Neuronal stem cell (in vitro differentiated cells): ENCODE measurements at regions not wholly inside any gene's neighbourhood (a gene's known extent, or its start where the extent isn't known, plus 50 kb on each side); places are given as distances from the start of the nearest gene placed in this dataset.

Experiments
- DNase-seq: peaks from one replicate; pipeline ENCODE4 v3.0.0-alpha.2; 2013; ENCODE audit warnings: low spot score
- H2AFZ ChIP-seq: one replicate; pipeline ENCODE4 v1.6.1; 2013; ENCODE audit warnings: mild to moderate bottlenecking, low read length, inconsistent platforms
- H2AK5ac ChIP-seq: 2 replicates; pipeline ENCODE4 v1.6.1; 2013; ENCODE audit warnings: low read depth, mild to moderate bottlenecking, inconsistent platforms, low read length, moderate library complexity, mixed read lengths
- H2BK120ac ChIP-seq: 2 replicates; pipeline ENCODE4 v1.6.1; 2013; ENCODE audit warnings: low read depth, mild to moderate bottlenecking, inconsistent platforms, low read length, moderate library complexity, mixed read lengths
- H2BK12ac ChIP-seq: one replicate; pipeline ENCODE4 v1.6.1; 2013; ENCODE audit warnings: low read length, inconsistent platforms
- H2BK15ac ChIP-seq: 2 replicates; pipeline ENCODE4 v1.6.1; 2013; ENCODE audit warnings: mild to moderate bottlenecking, low read length, inconsistent platforms, mixed read lengths
- H2BK5ac ChIP-seq: one replicate; pipeline ENCODE4 v1.6.1; 2013; ENCODE audit warnings: inconsistent platforms, mild to moderate bottlenecking, low read length, moderate library complexity
- H3K14ac ChIP-seq: one replicate; pipeline ENCODE4 v1.6.1; 2013; ENCODE audit warnings: low read length, inconsistent platforms
- H3K18ac ChIP-seq: 2 replicates; pipeline ENCODE4 v1.6.1; 2013; ENCODE audit warnings: low read length, inconsistent platforms
- H3K23ac ChIP-seq: 2 replicates; pipeline ENCODE4 v1.6.1; 2013; ENCODE audit warnings: low read depth, mild to moderate bottlenecking, mixed read lengths, low read length, inconsistent platforms; ENCODE audit not compliant: poor library complexity
- H3K27ac ChIP-seq: replicated peaks from 3 replicates; pipeline ENCODE4 v1.5.1; 2013; ENCODE audit warnings: low read length, inconsistent platforms
- H3K27me3 ChIP-seq, 3 experiments: 2 replicates each; pipeline ENCODE4 v1.6.1; 2013; ENCODE audit warnings: low read length in 3 of 3, mild to moderate bottlenecking in 2 of 3, inconsistent platforms in 1 of 3, low read depth in 1 of 3, mixed read lengths in 1 of 3, moderate library complexity in 1 of 3; ENCODE audit not compliant: control insufficient read depth in 3 of 3, insufficient read depth in 3 of 3
- H3K36me3 ChIP-seq, 2 donors: replicated peaks in 1 of 2; 2 replicates each; pipeline ENCODE4 v1.6.1; 2013; ENCODE audit warnings: low read length in 2 of 2; ENCODE audit not compliant: control insufficient read depth in 2 of 2, insufficient read depth in 2 of 2
- H3K4ac ChIP-seq: 2 replicates; pipeline ENCODE4 v1.6.1; 2013; ENCODE audit warnings: inconsistent platforms, mild to moderate bottlenecking, low read length, moderate library complexity
- H3K4me1 ChIP-seq, 2 donors: 1 replicate in 1 of 2; 2 replicates in 1 of 2; pipeline ENCODE4 v1.6.1; 2013; ENCODE audit warnings: low read length in 2 of 2, low read depth in 1 of 2; ENCODE audit not compliant: control insufficient read depth in 2 of 2, insufficient read depth in 1 of 2
- H3K4me2 ChIP-seq: one replicate; pipeline ENCODE4 v1.6.1; 2013; ENCODE audit warnings: mild to moderate bottlenecking, low read length, inconsistent platforms; ENCODE audit not compliant: insufficient read depth, poor library complexity, severe bottlenecking
- H3K4me3 ChIP-seq, 2 donors: 2 replicates each; pipeline ENCODE4 v1.5.1; 2013; ENCODE audit warnings: low read length in 2 of 2, mild to moderate bottlenecking in 2 of 2, inconsistent platforms in 1 of 2, moderate library complexity in 1 of 2
- H3K79me1 ChIP-seq: one replicate; pipeline ENCODE4 v1.6.1; 2013; ENCODE audit warnings: low read depth, mild to moderate bottlenecking, inconsistent platforms, low read length, moderate library complexity
- H3K9ac ChIP-seq: one replicate; pipeline ENCODE4 v1.6.1; 2013; ENCODE audit warnings: mild to moderate bottlenecking, low read depth, low read length, inconsistent platforms; ENCODE audit not compliant: poor library complexity
- H3K9me3 ChIP-seq, 2 donors: replicated peaks in 1 of 2; 2 replicates each; pipeline versions ENCODE3 to v1.6.1; 2013; ENCODE audit warnings: low read length in 2 of 2, mild to moderate bottlenecking in 2 of 2, inconsistent platforms in 1 of 2, low read depth in 1 of 2, mixed read lengths in 1 of 2, moderate library complexity in 1 of 2; ENCODE audit not compliant: control insufficient read depth in 2 of 2, insufficient read depth in 1 of 2
- H4K8ac ChIP-seq: one replicate; pipeline ENCODE4 v1.6.1; 2013; ENCODE audit warnings: low read depth, mild to moderate bottlenecking, inconsistent platforms, low read length, moderate library complexity
- H4K91ac ChIP-seq: one replicate; pipeline ENCODE4 v1.6.1; 2013; ENCODE audit warnings: low read length, low read depth, mild to moderate bottlenecking, inconsistent platforms; ENCODE audit not compliant: poor library complexity
- whole genome bisulfite sequencing, 2 donors: extraction: QIAGEN DNeasy Blood & Tissue Kit; methylation state at CpG; one replicate each; pipeline ENCODE4 v1.1.7; 2013; ENCODE audit warnings: missing lambda C conversion rate in 2 of 2, mixed read lengths in 1 of 2; ENCODE audit not compliant: insufficient read length in 2 of 2, insufficient replicate concordance in 1 of 2; ENCODE audit errors: extremely low coverage in 2 of 2; 5-methylcytosine and 5-hydroxymethylcytosine counted together

- Histone ChIP-seq H3K9ac (no peak overlapping the region), H2BK120ac (no peak overlapping the region), H3K27me3 (no peaks in the 10 kb centered on the region), H3K18ac (no peak overlapping the region), H3K23ac (no peak overlapping the region), H3K4me3 (no peak overlapping the region), H3K4me2 (no peak overlapping the region), H3K27ac (no peak overlapping the region), H2BK15ac (no peak overlapping the region), H3K4me1 (no peaks in the 10 kb centered on the region), H2BK5ac (no peak overlapping the region), H4K8ac (no peak overlapping the region), H2AFZ (no peak overlapping the region), H3K14ac (no peak overlapping the region), H2AK5ac (no peak overlapping the region), H3K36me3 (no peaks in the 10 kb centered on the region), H3K4ac (no peak overlapping the region), H3K79me1 (no peaks in the 10 kb centered on the region), H3K9me3 (no peaks in the 10 kb centered on the region), H2BK12ac (no peak overlapping the region), H4K91ac (no peak overlapping the region)
- no CpG with 5 or more reads among the region's 4 CpGs for WGBS, 2 donors
- no peak for DNase-seq
Measured at GRCh38 chr4:159009521-159009920, 93.4 kb upstream of the RAPGEF2 start.

DNA sequence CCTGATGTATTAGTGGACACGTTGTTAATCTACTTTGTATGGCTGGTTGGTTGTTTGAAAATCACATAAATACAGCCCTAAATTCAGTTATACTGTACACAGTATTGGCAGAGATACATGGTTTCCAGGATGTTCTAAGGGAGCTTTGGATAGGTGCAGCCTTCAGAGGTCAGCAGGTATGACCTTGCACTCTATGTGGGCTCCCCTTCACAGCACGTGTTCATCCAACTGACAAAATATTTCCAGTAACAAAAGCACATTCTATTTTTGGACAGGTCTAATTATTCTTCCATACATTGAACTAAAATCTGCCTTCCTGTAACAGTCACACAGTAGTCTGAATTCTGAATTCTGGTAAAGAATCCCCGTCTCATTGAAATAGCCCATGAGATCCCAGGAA is 92.8 kb upstream of the RAPGEF2 start:
- Histone ChIP-seq H3K4me1 (no peaks in the 10 kb centered on the region), H3K4me2 (no peak overlapping the region), H4K91ac (no peak overlapping the region), H3K14ac (no peak overlapping the region), H2BK5ac (no peak overlapping the region), H3K27ac (no peak overlapping the region), H2AFZ (no peak overlapping the region), H3K4ac (no peak overlapping the region), H3K27me3 (no peaks in the 10 kb centered on the region), H2BK12ac (no peak overlapping the region), H3K23ac (no peak overlapping the region), H3K4me3 (no peak overlapping the region), H3K9ac (no peak overlapping the region), H2BK120ac (no peak overlapping the region), H3K79me1 (no peaks in the 10 kb centered on the region), H3K18ac (no peak overlapping the region), H3K9me3 (no peaks in the 10 kb centered on the region), H2BK15ac (no peak overlapping the region), H4K8ac (no peak overlapping the region), H3K36me3 (no peaks in the 10 kb centered on the region), H2AK5ac (no peak overlapping the region)
- WGBS, 2 donors = no CpG with 5 or more reads among the region's 3 CpGs
- no peak for DNase-seq

DNA sequence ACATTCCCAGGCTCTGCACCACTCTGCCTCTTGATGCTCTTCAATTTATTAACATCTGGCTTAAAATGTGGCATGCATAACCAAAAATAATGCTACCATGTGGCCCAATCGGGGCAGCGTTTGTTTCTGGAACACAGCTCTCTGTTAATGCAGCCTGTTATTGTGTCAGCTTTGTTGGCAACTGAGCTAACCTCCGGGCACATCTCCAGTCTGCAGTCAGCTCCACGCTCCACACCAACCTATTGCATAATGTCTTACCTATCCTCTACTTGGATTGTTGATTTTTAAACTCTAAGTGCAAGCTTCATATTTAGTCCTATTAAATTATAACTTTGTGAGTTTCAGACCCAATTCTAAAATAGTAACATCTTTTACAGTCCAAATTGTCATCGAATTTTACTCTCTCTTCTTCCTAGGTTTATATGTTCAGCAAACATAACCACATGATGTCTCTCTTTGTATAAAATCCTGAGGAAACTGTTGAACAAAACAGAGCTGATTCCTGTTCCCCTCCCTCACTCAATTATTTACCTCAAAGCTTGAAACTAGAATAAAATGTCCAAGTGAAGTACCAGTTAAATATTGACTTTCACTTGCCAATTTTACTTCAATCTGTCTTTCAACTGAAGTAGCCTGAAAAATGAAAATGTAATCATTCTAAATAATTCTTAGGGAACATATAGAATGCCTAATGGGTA is 92.2 kb upstream of the RAPGEF2 start:
- no peak for DNase-seq
- Histone ChIP-seq H2BK5ac (no peak overlapping the region), H2BK12ac (no peak overlapping the region), H3K18ac (no peak overlapping the region), H2BK120ac (no peak overlapping the region), H4K8ac (no peak overlapping the region), H3K9ac (no peak overlapping the region), H4K91ac (no peak overlapping the region), H2AK5ac (no peak overlapping the region), H3K27ac (no peak overlapping the region), H3K23ac (no peak overlapping the region), H3K14ac (no peak overlapping the region), H3K79me1 (no peaks in the 10 kb centered on the region), H3K4ac (no peak overlapping the region), H2BK15ac (no peak overlapping the region), H3K27me3 (no peaks in the 10 kb centered on the region), H3K4me2 (no peak overlapping the region), H3K36me3 (no peaks in the 10 kb centered on the region), H3K4me1 (peaks cover 0 to 2% of the 10 kb centered on the region in 2 donors), H2AFZ (no peak overlapping the region), H3K9me3 (no peaks in the 10 kb centered on the region), H3K4me3 (no peak overlapping the region)
- WGBS, 2 donors = no CpG with 5 or more reads among the region's 5 CpGs

GRCh38 chr4:159012381-159012780 is 90.5 kb upstream of the RAPGEF2 start:
- Histone ChIP-seq H3K27ac (no peak overlapping the region), H3K4me3 (no peak overlapping the region), H2AFZ (no peak overlapping the region), H3K36me3 (no peaks in the 10 kb centered on the region), H2AK5ac (no peak overlapping the region), H2BK15ac (no peak overlapping the region), H2BK12ac (no peak overlapping the region), H3K79me1 (no peaks in the 10 kb centered on the region), H3K27me3 (no peaks in the 10 kb centered on the region), H3K4me1 (peaks cover 4 to 7% of the 10 kb centered on the region in 2 donors), H3K4ac (no peak overlapping the region), H3K9ac (no peak overlapping the region), H3K4me2 (no peak overlapping the region), H4K91ac (no peak overlapping the region), H3K9me3 (no peaks in the 10 kb centered on the region), H4K8ac (no peak overlapping the region), H3K23ac (no peak overlapping the region), H3K18ac (no peak overlapping the region), H2BK120ac (no peak overlapping the region), H2BK5ac (no peak overlapping the region), H3K14ac (no peak overlapping the region)
- no peak for DNase-seq
- no CpG with 5 or more reads among the region's 4 CpGs for WGBS, 2 donors
